CD8-positive, alpha-beta memory T cell (primary cell): ENCODE measurements at regions not wholly inside any gene's neighbourhood (a gene's known extent, or its start where the extent isn't known, plus 50 kb on each side); places are given as distances from the start of the nearest gene placed in this dataset.

Experiments
- CTCF ChIA-PET: fragments of 350-600 bp; sonication (Branson Sonifier 250); formaldehyde crosslinking; loops from one replicate; lab custom pipeline; 2021; ENCODE audit warnings: antibody characterized with exemption; lab: Charles Lee
- POLR2A ChIA-PET: fragments of 350-600 bp; sonication (Branson Sonifier 250); formaldehyde crosslinking; loops from one replicate; lab custom pipeline; 2021; ENCODE audit warnings: antibody characterized with exemption; lab: Charles Lee
- DNase-seq, 5 donors: peaks; one replicate each; pipeline versions ENCODE4 v3.0.0 to v3.0.0-alpha.2; 2020 to 2022; ENCODE audit warnings: mixed read lengths in 1 of 5
- H3K27ac ChIP-seq: one replicate; pipeline ENCODE4 v1.7.0; 2013; ENCODE audit warnings: low read depth, mild to moderate bottlenecking, low read length, moderate library complexity
- H3K27me3 ChIP-seq: 2 replicates; pipeline ENCODE4 v1.7.0; 2013; ENCODE audit warnings: low read length, mild to moderate bottlenecking; ENCODE audit not compliant: insufficient read depth, poor library complexity, severe bottlenecking
- H3K36me3 ChIP-seq: 2 replicates; pipeline ENCODE4 v1.7.0; 2013; ENCODE audit warnings: mild to moderate bottlenecking, low read length, moderate library complexity; ENCODE audit not compliant: insufficient read depth
- H3K4me1 ChIP-seq: 2 replicates; pipeline ENCODE4 v1.7.0; 2013; ENCODE audit warnings: mild to moderate bottlenecking, low read length, moderate library complexity; ENCODE audit not compliant: insufficient read depth
- H3K4me3 ChIP-seq: 2 replicates; pipeline ENCODE4 v1.7.0; 2013; ENCODE audit warnings: mild to moderate bottlenecking, low read length
- H3K9me3 ChIP-seq: 2 replicates; pipeline ENCODE4 v1.7.0; 2013; ENCODE audit warnings: mild to moderate bottlenecking, low read length
- H3K27ac Mint-ChIP-seq, 8 donors: one replicate each; pipeline ENCODE4 v1.8.0; 2020 to 2021; ENCODE audit warnings: mixed read lengths in 8 of 8, mild to moderate bottlenecking in 6 of 8, inconsistent platforms in 3 of 8, moderate library complexity in 3 of 8
- H3K27me3 Mint-ChIP-seq, 2 donors: one replicate each; pipeline ENCODE4 v1.8.0; 2020 to 2021; ENCODE audit warnings: mixed read lengths in 2 of 2, mild to moderate bottlenecking in 1 of 2, moderate library complexity in 1 of 2
- H3K36me3 Mint-ChIP-seq, 3 donors: one replicate each; pipeline ENCODE4 v1.8.0; 2020 to 2021; ENCODE audit warnings: mixed read lengths in 3 of 3, inconsistent platforms in 1 of 3, mild to moderate bottlenecking in 1 of 3
- H3K4me1 Mint-ChIP-seq, 3 donors: one replicate each; pipeline ENCODE4 v1.8.0; 2020 to 2021; ENCODE audit warnings: mixed read lengths in 3 of 3, inconsistent platforms in 1 of 3, mild to moderate bottlenecking in 1 of 3
- H3K4me3 Mint-ChIP-seq, 7 donors: one replicate each; pipeline ENCODE4 v1.8.0; 2020 to 2021; ENCODE audit warnings: mixed read lengths in 7 of 7, mild to moderate bottlenecking in 6 of 7, moderate library complexity in 4 of 7, inconsistent platforms in 2 of 7
- H3K9me3 Mint-ChIP-seq, 5 donors: one replicate each; pipeline ENCODE4 v1.8.0; 2020 to 2022; ENCODE audit warnings: mixed read lengths in 5 of 5, mild to moderate bottlenecking in 3 of 5, moderate library complexity in 2 of 5, inconsistent platforms in 1 of 5

- ChIA-PET POLR2A (no interaction called here), CTCF (no interaction called here)
- Mint-ChIP-seq H3K27me3 (no peaks in the 10 kb centered on the region), H3K9me3 (peaks cover 7 to 38% (median 12%) of the 10 kb centered on the region in 5 donors), H3K27ac (no peak overlapping the region), H3K4me3 (no peak overlapping the region), H3K36me3 (no peaks in the 10 kb centered on the region), H3K4me1 (no peaks in the 10 kb centered on the region)
- DNase-seq: no peak
- Histone ChIP-seq H3K4me3 (no peak overlapping the region), H3K9me3 (no peaks in the 10 kb centered on the region), H3K27me3 (no peaks in the 10 kb centered on the region), H3K27ac (no peak overlapping the region), H3K4me1 (no peaks in the 10 kb centered on the region), H3K36me3 (no peaks in the 10 kb centered on the region)
These were observed 381.7 kb upstream of the PCDH20 start for GRCh38 chr13:61797397-61797796.

- Mint-ChIP-seq H3K9me3 (peaks cover 3 to 45% (median 7%) of the 10 kb centered on the region in 5 donors), H3K27ac (no peak overlapping the region), H3K27me3 (no peaks in the 10 kb centered on the region), H3K4me1 (no peaks in the 10 kb centered on the region), H3K4me3 (no peak overlapping the region), H3K36me3 (no peaks in the 10 kb centered on the region)
- Histone ChIP-seq H3K27ac (no peak overlapping the region), H3K4me3 (no peak overlapping the region), H3K36me3 (no peaks in the 10 kb centered on the region), H3K4me1 (no peaks in the 10 kb centered on the region), H3K27me3 (no peaks in the 10 kb centered on the region), H3K9me3 (no peaks in the 10 kb centered on the region)
- DNase-seq: no peak
- CTCF ChIA-PET: no interaction called here
- POLR2A ChIA-PET: no interaction called here
These were observed 379.9 kb upstream of the PCDH20 start for GRCh38 chr13:61795580-61795979.

GRCh38 chr13:61779456-61779855 lies 363.8 kb upstream of the PCDH20 start:
- Mint-ChIP-seq H3K36me3 (no peaks in the 10 kb centered on the region), H3K27me3 (no peaks in the 10 kb centered on the region), H3K4me3 (no peak overlapping the region), H3K27ac (no peak overlapping the region), H3K4me1 (no peaks in the 10 kb centered on the region), H3K9me3 (peaks cover 4 to 30% (median 10%) of the 10 kb centered on the region in 5 donors)
- ChIA-PET CTCF (no interaction called here), POLR2A (no interaction called here)
- H3K4me3 ChIP-seq: no peak overlapping the region
- DNase-seq: no peak
- no peaks in the 10 kb centered on the region for H3K9me3 ChIP-seq
- H3K4me1 ChIP-seq: no peaks in the 10 kb centered on the region
- no peaks in the 10 kb centered on the region for H3K27me3 ChIP-seq
- H3K27ac ChIP-seq: no peak overlapping the region
- no peaks in the 10 kb centered on the region for H3K36me3 ChIP-seq

DNA sequence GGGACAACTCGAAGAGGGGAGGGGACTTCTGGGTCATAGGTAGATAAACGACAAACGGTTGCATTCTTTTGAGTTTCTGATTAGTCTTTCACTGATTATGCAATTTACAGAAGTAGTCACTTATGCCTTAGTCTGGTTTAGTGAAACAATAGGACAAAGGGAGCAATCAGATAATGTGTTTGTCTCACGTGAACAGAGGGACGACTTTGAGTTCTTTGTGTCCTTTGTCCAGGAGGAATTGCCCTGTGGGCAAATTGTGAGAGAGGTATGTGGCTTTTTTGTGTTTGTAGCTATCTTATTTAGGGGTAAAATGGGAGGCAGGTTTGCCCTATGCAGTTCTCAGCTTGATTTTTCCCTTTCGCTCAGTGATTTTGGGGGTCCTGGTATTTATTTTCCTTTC lies 362.9 kb upstream of the PCDH20 start:
- Mint-ChIP-seq H3K27me3 (no peaks in the 10 kb centered on the region), H3K36me3 (no peaks in the 10 kb centered on the region), H3K4me3 (no peak overlapping the region), H3K4me1 (no peaks in the 10 kb centered on the region), H3K27ac (no peak overlapping the region), H3K9me3 (peaks cover 5 to 33% (median 12%) of the 10 kb centered on the region in 5 donors)
- no peaks in the 10 kb centered on the region for H3K27me3 ChIP-seq
- H3K9me3 ChIP-seq: no peaks in the 10 kb centered on the region
- H3K36me3 ChIP-seq: no peaks in the 10 kb centered on the region
- H3K27ac ChIP-seq: no peak overlapping the region
- ChIA-PET CTCF (no interaction called here), POLR2A (no interaction called here)
- no peaks in the 10 kb centered on the region for H3K4me1 ChIP-seq
- DNase-seq: no peak
- no peak overlapping the region for H3K4me3 ChIP-seq

DNA sequence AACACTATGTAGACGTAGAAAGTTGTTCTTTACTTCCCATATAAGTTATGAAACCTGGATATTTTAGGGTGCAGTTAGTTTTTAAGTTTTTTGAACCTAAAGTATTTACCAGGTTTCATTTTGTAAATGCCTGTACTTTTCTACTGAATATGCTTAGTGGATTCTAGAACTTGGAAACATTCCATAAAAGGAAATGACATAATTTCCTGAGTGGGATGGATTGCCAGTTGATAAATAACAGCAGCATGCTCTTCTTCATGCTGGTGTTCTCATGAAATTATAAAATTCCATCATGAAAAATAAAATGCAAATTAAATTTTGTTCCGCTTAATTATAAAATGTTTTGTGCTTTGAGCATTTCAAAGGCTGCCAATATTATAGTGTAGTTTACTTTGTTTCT lies 362.2 kb upstream of the PCDH20 start:
- no peaks in the 10 kb centered on the region for H3K36me3 ChIP-seq
- Mint-ChIP-seq H3K4me1 (no peaks in the 10 kb centered on the region), H3K4me3 (no peak overlapping the region), H3K36me3 (no peaks in the 10 kb centered on the region), H3K27ac (no peak overlapping the region), H3K27me3 (no peaks in the 10 kb centered on the region), H3K9me3 (peaks cover 5 to 27% (median 10%) of the 10 kb centered on the region in 5 donors)
- H3K27me3 ChIP-seq: no peaks in the 10 kb centered on the region
- POLR2A ChIA-PET: no interaction called here
- H3K27ac ChIP-seq: no peak overlapping the region
- no peak for DNase-seq
- no peaks in the 10 kb centered on the region for H3K4me1 ChIP-seq
- no peak overlapping the region for H3K4me3 ChIP-seq
- no peaks in the 10 kb centered on the region for H3K9me3 ChIP-seq
- CTCF ChIA-PET: no interaction called here

- Histone ChIP-seq H3K27ac (no peak overlapping the region), H3K27me3 (no peaks in the 10 kb centered on the region), H3K9me3 (no peaks in the 10 kb centered on the region), H3K4me1 (no peaks in the 10 kb centered on the region), H3K36me3 (no peaks in the 10 kb centered on the region), H3K4me3 (no peak overlapping the region)
- H3K27me3 Mint-ChIP-seq: no peaks in the 10 kb centered on the region
- POLR2A ChIA-PET: no interaction called here
- H3K4me3 Mint-ChIP-seq: no peak overlapping the region
- DNase-seq: no peak
- H3K27ac Mint-ChIP-seq: no peak overlapping the region
- peaks cover 5 to 26% (median 10%) of the 10 kb centered on the region in 5 donors for H3K9me3 Mint-ChIP-seq
- H3K36me3 Mint-ChIP-seq: no peaks in the 10 kb centered on the region
- no peaks in the 10 kb centered on the region for H3K4me1 Mint-ChIP-seq
- CTCF ChIA-PET: no interaction called here
These were observed 361.6 kb upstream of the PCDH20 start for GRCh38 chr13:61777271-61777670.

GRCh38 chr13:61774903-61775302 lies 359.3 kb upstream of the PCDH20 start:
- no peaks in the 10 kb centered on the region for H3K27me3 ChIP-seq

GRCh38 chr13:61770681-61771080 lies 355.0 kb upstream of the PCDH20 start:
- CTCF ChIA-PET: no interaction called here

More at GRCh38 chr13:61774903-61775302, 359.3 kb upstream of the PCDH20 start:
- Histone ChIP-seq H3K36me3 (no peaks in the 10 kb centered on the region), H3K9me3 (no peaks in the 10 kb centered on the region), H3K4me1 (no peaks in the 10 kb centered on the region), H3K4me3 (no peak overlapping the region), H3K27ac (no peak overlapping the region)
- ChIA-PET CTCF (no interaction called here), POLR2A (no interaction called here)
- Mint-ChIP-seq H3K4me3 (no peak overlapping the region), H3K36me3 (no peaks in the 10 kb centered on the region), H3K4me1 (no peaks in the 10 kb centered on the region), H3K27ac (no peak overlapping the region), H3K9me3 (peaks cover 5 to 26% (median 11%) of the 10 kb centered on the region in 5 donors), H3K27me3 (no peaks in the 10 kb centered on the region)
- DNase-seq: no peak

DNA sequence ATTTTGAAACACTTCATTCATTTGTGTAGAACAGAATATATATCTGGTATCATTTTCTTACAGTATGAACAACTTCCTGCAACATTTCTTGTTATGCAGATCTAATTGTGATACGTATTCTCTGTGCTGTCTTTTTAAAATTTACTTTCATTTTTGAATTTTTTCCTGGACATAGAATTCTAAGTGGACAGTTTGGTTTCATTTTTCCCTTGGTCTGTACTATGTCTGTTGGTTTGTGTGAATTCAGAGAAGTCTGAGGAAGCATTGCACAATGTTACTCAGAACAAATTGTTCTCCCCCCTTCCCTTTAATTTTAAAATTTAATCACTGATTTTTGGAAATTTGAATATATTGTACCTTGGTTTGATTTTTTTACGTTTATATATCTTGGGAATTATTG lies 352.5 kb upstream of the PCDH20 start:
- Mint-ChIP-seq H3K4me1 (no peaks in the 10 kb centered on the region), H3K27ac (no peak overlapping the region), H3K9me3 (peaks cover 2 to 15% (median 4%) of the 10 kb centered on the region in 5 donors), H3K36me3 (no peaks in the 10 kb centered on the region), H3K27me3 (no peaks in the 10 kb centered on the region), H3K4me3 (no peak overlapping the region)
- no peak overlapping the region for H3K27ac ChIP-seq
- no peak overlapping the region for H3K4me3 ChIP-seq
- H3K9me3 ChIP-seq: no peaks in the 10 kb centered on the region
- H3K27me3 ChIP-seq: no peaks in the 10 kb centered on the region
- ChIA-PET POLR2A (no interaction called here), CTCF (no interaction called here)
- no peaks in the 10 kb centered on the region for H3K4me1 ChIP-seq
- no peak for DNase-seq
- H3K36me3 ChIP-seq: no peaks in the 10 kb centered on the region

More at GRCh38 chr13:61770681-61771080, 355.0 kb upstream of the PCDH20 start:
- H3K4me3 ChIP-seq: no peak overlapping the region
- no peak for DNase-seq
- H3K4me3 Mint-ChIP-seq: no peak overlapping the region
- no peaks in the 10 kb centered on the region for H3K4me1 ChIP-seq
- no peaks in the 10 kb centered on the region for H3K27me3 ChIP-seq
- H3K9me3 Mint-ChIP-seq: peaks cover under 1 to 16% (median 7%) of the 10 kb centered on the region in 5 donors
- no peaks in the 10 kb centered on the region for H3K9me3 ChIP-seq
- H3K27ac Mint-ChIP-seq: no peak overlapping the region
- POLR2A ChIA-PET: no interaction called here
- H3K36me3 Mint-ChIP-seq: no peaks in the 10 kb centered on the region
- no peaks in the 10 kb centered on the region for H3K4me1 Mint-ChIP-seq
- no peaks in the 10 kb centered on the region for H3K27me3 Mint-ChIP-seq
- H3K27ac ChIP-seq: no peak overlapping the region
- H3K36me3 ChIP-seq: no peaks in the 10 kb centered on the region
